ENCODE measurements at regions not wholly inside any gene's neighbourhood (a gene's known extent, or its start where the extent isn't known, plus 50 kb on each side); places are given as distances from the start of the nearest gene placed in this dataset.

- no peak for DNase-seq
These were observed 114.3 kb upstream of the SLC66A3 start for GRCh38 chr2:11040992-11041391.

GRCh38 chr2:11042841-11043240 lies 112.4 kb upstream of the SLC66A3 start:
- no peak for DNase-seq

GRCh38 chr2:11043245-11043644 lies 112.0 kb upstream of the SLC66A3 start:
- no peak for DNase-seq

GRCh38 chr2:11044201-11044600 lies 111.1 kb upstream of the SLC66A3 start:
- DNase-seq: no peak

- no peak for DNase-seq
These were observed 110.0 kb upstream of the SLC66A3 start for GRCh38 chr2:11045294-11045693.

- DNase-seq: no peak
These were observed 106.8 kb upstream of the SLC66A3 start for GRCh38 chr2:11048335-11049008.

GRCh38 chr2:11050565-11050964 lies 104.7 kb upstream of the SLC66A3 start:
- peak in 34 of 56 donors; percentile 7 to 80 (median 44) for DNase-seq

- DNase-seq: no peak
These were observed 104.0 kb upstream of the SLC66A3 start for GRCh38 chr2:11051280-11051679.

GRCh38 chr2:11053546-11053945 lies 101.7 kb upstream of the SLC66A3 start:
- no peak for DNase-seq

GRCh38 chr2:11054783-11055678 lies 100.2 kb upstream of the SLC66A3 start:
- no peak for DNase-seq

GRCh38 chr2:11055679-11056215 lies 99.5 kb upstream of the SLC66A3 start:
- DNase-seq: no peak

- DNase-seq: peak in 4 of 56 donors; percentile 8 to 25 (median 17)
These were observed 98.7 kb upstream of the SLC66A3 start for GRCh38 chr2:11056614-11057013.

GRCh38 chr2:11057031-11057430 lies 98.2 kb upstream of the SLC66A3 start:
- no peak for DNase-seq

- no peak for DNase-seq
These were observed 97.1 kb upstream of the SLC66A3 start for GRCh38 chr2:11058129-11058528.

- DNase-seq: no peak
These were observed 94.7 kb upstream of the SLC66A3 start for GRCh38 chr2:11060376-11061169.

GRCh38 chr2:11065833-11066485 lies 89.3 kb upstream of the SLC66A3 start:
- DNase-seq: no peak

- no peak for DNase-seq
These were observed 87.8 kb upstream of the SLC66A3 start for GRCh38 chr2:11067221-11068078.

- no peak for DNase-seq
These were observed 87.1 kb upstream of the SLC66A3 start for GRCh38 chr2:11068079-11068741.

GRCh38 chr2:11068856-11069526 lies 86.3 kb upstream of the SLC66A3 start:
- no peak for DNase-seq
